Cerebellar nuclear complex (tissue), 1 donor: ENCODE measurements at regions not wholly inside any gene's neighbourhood (a gene's known extent, or its start where the extent isn't known, plus 50 kb on each side); places are given as distances from the start of the nearest gene placed in this dataset.
"Not testable (repeated sequence)": the region's sequence is repeated elsewhere in the genome, so short reads cannot be mapped to it uniquely, and the experiment has no call there.

Source experiments
- DNase-seq, 2 experiments: peaks; one replicate each; lab custom pipeline; 2025; lab: John Stamatoyannopoulos, UW

- DNase-seq, result no peak
These were observed 199.3 kb upstream of the WDFY3 start for GRCh38 chr4:85165808-85166207.

- no peak for DNase-seq
These were observed 199.8 kb upstream of the WDFY3 start for GRCh38 chr4:85166318-85166717.

- no peak for DNase-seq
These were observed 201.8 kb upstream of the WDFY3 start for GRCh38 chr4:85168234-85168834.

- no peak for DNase-seq
These were observed 203.8 kb upstream of the WDFY3 start for GRCh38 chr4:85170241-85170640.

- no peak for DNase-seq
These were observed 208.7 kb upstream of the WDFY3 start for GRCh38 chr4:85175190-85175589.

- DNase-seq, result no peak
These were observed 210.6 kb upstream of the WDFY3 start for GRCh38 chr4:85177092-85177491.

GRCh38 chr4:85177679-85178078, 211.2 kb upstream of the WDFY3 start:
- DNase-seq, result no peak

- DNase-seq, result no peak
These were observed 214.0 kb upstream of the WDFY3 start for GRCh38 chr4:85180533-85180932.

- DNase-seq, result no peak
These were observed 220.6 kb upstream of the WDFY3 start for GRCh38 chr4:85187106-85187505.

- not testable (repeated sequence) for DNase-seq
These were observed 229.5 kb upstream of the WDFY3 start for GRCh38 chr4:85196015-85196414.

GRCh38 chr4:85200106-85200505, 233.6 kb upstream of the WDFY3 start:
- no peak for DNase-seq

- no peak for DNase-seq
These were observed 242.7 kb upstream of the WDFY3 start for GRCh38 chr4:85209161-85209560.

GRCh38 chr4:85210353-85210752, 243.9 kb upstream of the WDFY3 start:
- no peak for DNase-seq

GRCh38 chr4:85216571-85216970, 250.1 kb upstream of the WDFY3 start:
- DNase-seq, result not testable (repeated sequence)

- DNase-seq, result no peak
These were observed 252.3 kb upstream of the WDFY3 start for GRCh38 chr4:85218756-85219155.

GRCh38 chr4:85221606-85222005, 253.3 kb upstream of the ARHGAP24 start:
- DNase-seq, result no peak

GRCh38 chr4:85222561-85222960, 252.4 kb upstream of the ARHGAP24 start:
- no peak for DNase-seq

GRCh38 chr4:85228264-85228663, 246.7 kb upstream of the ARHGAP24 start:
- no peak for DNase-seq

GRCh38 chr4:85233516-85233915, 241.4 kb upstream of the ARHGAP24 start:
- DNase-seq, result no peak

GRCh38 chr4:85243857-85244256, 231.1 kb upstream of the ARHGAP24 start:
- no peak for DNase-seq

- DNase-seq, result no peak
These were observed 230.3 kb upstream of the ARHGAP24 start for GRCh38 chr4:85244638-85245037.

GRCh38 chr4:85246055-85246454, 228.9 kb upstream of the ARHGAP24 start:
- no peak for DNase-seq

GRCh38 chr4:85250852-85251251, 224.1 kb upstream of the ARHGAP24 start:
- no peak for DNase-seq

GRCh38 chr4:85257817-85258370, 217.1 kb upstream of the ARHGAP24 start:
- DNase-seq, result no peak
